GM18867 (cell line): ENCODE measurements at regions not wholly inside any gene's neighbourhood (a gene's known extent, or its start where the extent isn't known, plus 50 kb on each side); places are given as distances from the start of the nearest gene placed in this dataset.
"Not testable (repeated sequence)": the region's sequence is repeated elsewhere in the genome, so short reads cannot be mapped to it uniquely, and the experiment has no call there.

ENCODE experiments used
- ATAC-seq: cut with Tn5 transposase; IDR thresholded peaks from one replicate; pipeline ENCODE4 v1.9.1; 2021; ENCODE audit warnings: mild to moderate bottlenecking, moderate library complexity; ENCODE audit not compliant: unreplicated experiment

- ATAC-seq, result no peak
Measured at GRCh38 chr3:28139288-28139687, 102.1 kb upstream of the CMC1 start.

GRCh38 chr3:28139967-28140634 is 101.3 kb upstream of the CMC1 start:
- no peak for ATAC-seq

GRCh38 chr3:28140664-28141063 is 100.8 kb upstream of the CMC1 start:
- no peak for ATAC-seq

GRCh38 chr3:28149960-28150359 is 91.5 kb upstream of the CMC1 start:
- no peak for ATAC-seq

- ATAC-seq, result no peak
Measured at GRCh38 chr3:28150465-28151206, 90.8 kb upstream of the CMC1 start.

- no peak for ATAC-seq
Measured at GRCh38 chr3:28151207-28151550, 90.2 kb upstream of the CMC1 start.

GRCh38 chr3:28151608-28152228 is 89.7 kb upstream of the CMC1 start:
- peak; percentile 95 for ATAC-seq

GRCh38 chr3:28155631-28156030 is 85.8 kb upstream of the CMC1 start:
- no peak for ATAC-seq

- not testable (repeated sequence) for ATAC-seq
Measured at GRCh38 chr3:28156599-28156998, 84.8 kb upstream of the CMC1 start.

GRCh38 chr3:28171962-28172361 is 69.5 kb upstream of the CMC1 start:
- peak; percentile 91 for ATAC-seq

GRCh38 chr3:28172748-28173147 is 68.7 kb upstream of the CMC1 start:
- ATAC-seq, result no peak

- ATAC-seq, result no peak
Measured at GRCh38 chr3:28173836-28174235, 67.6 kb upstream of the CMC1 start.

GRCh38 chr3:28186748-28187147 is 54.7 kb upstream of the CMC1 start:
- no peak for ATAC-seq

- no peak for ATAC-seq
Measured at GRCh38 chr3:28188686-28189085, 52.7 kb upstream of the CMC1 start.

GRCh38 chr3:28191363-28191762 is 50.1 kb upstream of the CMC1 start:
- no peak for ATAC-seq
